Endothelial cell of umbilical vein (primary cell): ENCODE measurements at regions not wholly inside any gene's neighbourhood (a gene's known extent, or its start where the extent isn't known, plus 50 kb on each side); places are given as distances from the start of the nearest gene placed in this dataset.

ENCODE experiments used
- BruUV-seq: library from RNA; stranded (reverse); fragments of 400-500 nt; replicated peaks from 2 replicates; lab custom pipeline; 2021; lab: Mats Ljungman, UMichigan
- CTCF ChIA-PET: fragments of 300-600, 350-600 bp; sonication (Branson Sonifier 250); formaldehyde crosslinking; loops from one replicate; lab custom pipeline; 2021; ENCODE audit warnings: antibody characterized with exemption, inconsistent platforms; lab: Charles Lee
- POLR2A ChIA-PET: fragments of 300-600, 350-600 bp; sonication (Branson Sonifier 250); formaldehyde crosslinking; loops from one replicate; lab custom pipeline; 2021; ENCODE audit warnings: antibody characterized with exemption, inconsistent platforms; lab: Charles Lee
- DNase-seq: peaks from one replicate; pipeline ENCODE4 v3.0.0-alpha.2; 2011; ENCODE audit warnings: low read depth, low spot score
- FAIRE-seq: peaks from 2 replicates; lab custom pipeline; 2011; peaks lifted over from hg19 to GRCh38; lab: Jason Lieb, UNC
- H2AFZ ChIP-seq: 2 replicates; pipeline ENCODE4 v1.6.0; 2012; ENCODE audit warnings: low read depth, low read length, control low read depth, inconsistent platforms
- H3K27ac ChIP-seq: 2 replicates; pipeline ENCODE4 v1.5.1; 2011; ENCODE audit warnings: low read depth, mild to moderate bottlenecking, control low read depth, low read length, moderate library complexity; ENCODE audit not compliant: insufficient read depth
- H3K27me3 ChIP-seq, 2 experiments: 2 replicates each; pipeline versions ENCODE4 v1.6.0 to v1.6.1; 2011; ENCODE audit warnings: low read length in 2 of 2, mixed read lengths in 1 of 2; ENCODE audit not compliant: control insufficient read depth in 2 of 2, insufficient read depth in 2 of 2
- H3K36me3 ChIP-seq, 2 experiments: 2 replicates in 1 of 2; 3 replicates in 1 of 2; pipeline ENCODE4 v1.5.1; 2011; ENCODE audit warnings: low read length in 2 of 2, mild to moderate bottlenecking in 1 of 2, moderate library complexity in 1 of 2; ENCODE audit not compliant: control insufficient read depth in 2 of 2, insufficient read depth in 2 of 2; ENCODE audit errors: extremely low read depth in 1 of 2
- H3K4me1 ChIP-seq: 3 replicates; pipeline ENCODE4 v1.5.1; 2011; ENCODE audit warnings: mild to moderate bottlenecking, low read length; ENCODE audit not compliant: control insufficient read depth, insufficient read depth; ENCODE audit errors: extremely low read depth
- H3K4me2 ChIP-seq: 2 replicates; pipeline ENCODE4 v1.6.1; 2011; ENCODE audit warnings: low read length, control low read depth, mixed read lengths; ENCODE audit not compliant: insufficient read depth
- H3K4me3 ChIP-seq, 3 experiments: fragments of 200-600 bp in 1 of 3; sonication (generic), shearing (Covaris generic) in 1 of 3; replicated peaks in 1 of 3; 2 replicates each; pipeline ENCODE4 v1.5.1; 2011 to 2016; ENCODE audit warnings: control low read depth in 3 of 3, low read length in 3 of 3, mild to moderate bottlenecking in 2 of 3, inconsistent platforms in 1 of 3, low read depth in 1 of 3, moderate library complexity in 1 of 3; ENCODE audit not compliant: insufficient read depth in 1 of 3
- H3K79me2 ChIP-seq: 2 replicates; pipeline ENCODE4 v1.6.0; 2012; ENCODE audit warnings: low read length, inconsistent platforms; ENCODE audit not compliant: control insufficient read depth, insufficient read depth
- H3K9ac ChIP-seq: replicated peaks from 2 replicates; pipeline ENCODE3; 2011; ENCODE audit warnings: low read length, control low read depth; ENCODE audit not compliant: insufficient read depth; ENCODE audit errors: extremely low read depth
- H3K9me1 ChIP-seq: replicated peaks from 3 replicates; pipeline ENCODE4 v1.6.0; 2011; ENCODE audit warnings: mild to moderate bottlenecking, low read length; ENCODE audit not compliant: control insufficient read depth, insufficient read depth; ENCODE audit errors: extremely low read depth
- H3K9me3 ChIP-seq: replicated peaks from 2 replicates; pipeline ENCODE4 v1.5.1; 2012; ENCODE audit warnings: low read length, inconsistent platforms; ENCODE audit not compliant: control insufficient read depth, insufficient read depth
- H4K20me1 ChIP-seq: replicated peaks from 2 replicates; pipeline ENCODE3; 2011; ENCODE audit warnings: mild to moderate bottlenecking, low read length; ENCODE audit not compliant: control insufficient read depth, insufficient read depth; ENCODE audit errors: extremely low read depth
- EZH2 ChIP-seq: IDR thresholded peaks from 2 replicates; pipeline ENCODE4 v1.6.1; 2012; ENCODE audit warnings: borderline replicate concordance, low read depth, mild to moderate bottlenecking, moderate library complexity, low read length, inconsistent platforms; ENCODE audit not compliant: severe bottlenecking
- FOS ChIP-seq: IDR thresholded peaks from 2 replicates; pipeline ENCODE4 v1.6.1; 2011; ENCODE audit warnings: mild to moderate bottlenecking, low read length, moderate library complexity, borderline replicate concordance; ENCODE audit not compliant: insufficient read depth
- GATA2 ChIP-seq: IDR thresholded peaks from 2 replicates; pipeline ENCODE4 v1.7.0; 2011; ENCODE audit warnings: low read depth, mild to moderate bottlenecking, moderate library complexity, mixed read lengths, low read length; ENCODE audit not compliant: insufficient read length, insufficient read depth
- JUN ChIP-seq: IDR thresholded peaks from 2 replicates; pipeline ENCODE4 v1.6.1; 2011; ENCODE audit warnings: borderline replicate concordance, low read depth; ENCODE audit not compliant: insufficient read length, insufficient read depth
- MAX ChIP-seq: IDR thresholded peaks from 2 replicates; pipeline ENCODE4 v1.6.1; 2011; ENCODE audit not compliant: insufficient read depth, insufficient read length
- MYC ChIP-seq: IDR thresholded peaks from one replicate; pipeline ENCODE4 v1.6.1; 2011; ENCODE audit warnings: mild to moderate bottlenecking, low read depth, low read length
- POLR2A ChIP-seq: IDR thresholded peaks from 2 replicates; pipeline ENCODE4 v1.6.1; 2012; ENCODE audit warnings: low read depth, mild to moderate bottlenecking, control low read depth, low read length
- POLR2AphosphoS5 ChIP-seq: IDR thresholded peaks from 2 replicates; pipeline ENCODE4 v1.6.1; 2012; ENCODE audit warnings: low read depth, mild to moderate bottlenecking, control low read depth, low read length, moderate library complexity; ENCODE audit not compliant: insufficient read depth
- dilution Hi-C: fragments of 300-500 bp; cut with MboI; formaldehyde crosslinking; loops from one replicate; pipeline ENCODE4 v1.15.0; 2019; ENCODE audit warnings: low sequenced_read_pairs; ENCODE audit not compliant: extremely low pct_ligation_motif_present
- intact Hi-C: fragments of 100-400 bp; cut with micrococcal nuclease; formaldehyde crosslinking; loops from one replicate; pipeline ENCODE4 v1.10.0; 2022
- TF ChIP-seq, protein P1 (sequence below), 2 donors: IDR thresholded peaks; 1 replicate in 1 of 2; 2 replicates in 1 of 2; pipeline ENCODE4 v1.5.1; 2011; ENCODE audit warnings: low read length in 2 of 2, mild to moderate bottlenecking in 2 of 2, moderate library complexity in 2 of 2, control low read depth in 1 of 2, inconsistent platforms in 1 of 2, low read depth in 1 of 2; ENCODE audit not compliant: insufficient read depth in 1 of 2; ENCODE audit errors: extremely low read depth in 1 of 2

DNA sequence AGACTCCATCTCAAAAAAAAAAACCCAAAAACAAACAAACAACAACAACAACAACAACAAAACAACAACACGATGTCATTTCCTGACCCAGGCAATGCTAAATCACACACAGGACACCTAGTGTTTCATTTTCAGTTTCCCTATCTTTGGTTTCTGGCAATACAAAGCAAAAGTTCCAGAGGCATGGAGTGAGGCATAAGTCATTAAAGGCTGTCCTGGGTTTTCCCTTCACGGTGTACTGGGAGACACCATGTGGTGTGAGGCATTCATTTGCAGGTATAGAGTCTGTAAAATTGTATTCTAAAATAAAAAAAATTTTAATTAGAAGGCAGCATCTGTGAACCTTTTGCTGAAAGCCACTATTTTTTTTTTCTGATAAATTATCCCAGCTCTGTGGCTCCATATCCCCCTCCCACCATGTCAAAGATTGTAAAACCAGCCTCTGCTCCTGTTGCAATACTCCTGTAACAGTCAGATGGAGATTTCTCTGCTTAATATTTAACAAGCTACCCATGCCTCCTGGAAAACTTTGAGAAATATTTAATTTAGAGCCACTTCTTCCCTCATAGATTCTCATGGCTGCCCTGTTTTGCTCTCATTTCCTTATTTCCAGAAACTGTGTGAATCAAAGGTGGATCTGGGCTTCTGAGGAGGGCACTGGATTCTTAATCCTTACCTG lies 324.6 kb downstream of the MCTP2 start:
- Histone ChIP-seq H3K4me3 (no peak overlapping the region), H4K20me1 (no peaks in the 10 kb centered on the region), H3K9me3 (no peaks in the 10 kb centered on the region), H3K79me2 (no peaks in the 10 kb centered on the region), H3K9ac (no peak overlapping the region), H2AFZ (no peak overlapping the region), H3K27me3 (no peaks in the 10 kb centered on the region), H3K27ac (no peak overlapping the region), H3K4me2 (no peak overlapping the region), H3K36me3 (no peaks in the 10 kb centered on the region), H3K4me1 (no peaks in the 10 kb centered on the region), H3K9me1 (no peaks in the 10 kb centered on the region)
- intact Hi-C loops (no loop called here), dilution Hi-C loops (no loop called here)
- no peak for FAIRE-seq
- CTCF ChIA-PET: no interaction called here
- POLR2A ChIA-PET: no interaction called here
- TF ChIP-seq POLR2AphosphoS5 (no peak), MAX (no peak), FOS (no peak), POLR2A (no peak), MYC (no peak), EZH2 (no peak), GATA2 (no peak), JUN (no peak)
- TF ChIP-seq, protein P1, sequence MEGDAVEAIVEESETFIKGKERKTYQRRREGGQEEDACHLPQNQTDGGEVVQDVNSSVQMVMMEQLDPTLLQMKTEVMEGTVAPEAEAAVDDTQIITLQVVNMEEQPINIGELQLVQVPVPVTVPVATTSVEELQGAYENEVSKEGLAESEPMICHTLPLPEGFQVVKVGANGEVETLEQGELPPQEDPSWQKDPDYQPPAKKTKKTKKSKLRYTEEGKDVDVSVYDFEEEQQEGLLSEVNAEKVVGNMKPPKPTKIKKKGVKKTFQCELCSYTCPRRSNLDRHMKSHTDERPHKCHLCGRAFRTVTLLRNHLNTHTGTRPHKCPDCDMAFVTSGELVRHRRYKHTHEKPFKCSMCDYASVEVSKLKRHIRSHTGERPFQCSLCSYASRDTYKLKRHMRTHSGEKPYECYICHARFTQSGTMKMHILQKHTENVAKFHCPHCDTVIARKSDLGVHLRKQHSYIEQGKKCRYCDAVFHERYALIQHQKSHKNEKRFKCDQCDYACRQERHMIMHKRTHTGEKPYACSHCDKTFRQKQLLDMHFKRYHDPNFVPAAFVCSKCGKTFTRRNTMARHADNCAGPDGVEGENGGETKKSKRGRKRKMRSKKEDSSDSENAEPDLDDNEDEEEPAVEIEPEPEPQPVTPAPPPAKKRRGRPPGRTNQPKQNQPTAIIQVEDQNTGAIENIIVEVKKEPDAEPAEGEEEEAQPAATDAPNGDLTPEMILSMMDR (IDR thresholded peaks at IDR 0.05; ENCODE audit: extremely low read depth in 1 of 2, insufficient read depth in 1 of 2, low read depth in 1 of 2, low read length in 2 of 2): no peak
- no peak for DNase-seq
- no TSS peak for BruUV-seq
